ENCODE measurements at regions not wholly inside any gene's neighbourhood (a gene's known extent, or its start where the extent isn't known, plus 50 kb on each side); places are given as distances from the start of the nearest gene placed in this dataset.
"Not testable (repeated sequence)": the region's sequence is repeated elsewhere in the genome, so short reads cannot be mapped to it uniquely, and the experiment has no call there.

GRCh38 chr11:129750343-129751292, 65.0 kb upstream of the TMEM45B start:
- in situ Hi-C loops (cut with MboI; ENCODE audit: low sequenced_read_pairs) = no loop called here

GRCh38 chr11:129751511-129751910, 64.1 kb upstream of the TMEM45B start:
- in situ Hi-C loops (cut with MboI; ENCODE audit: low sequenced_read_pairs) = no loop called here

- in situ Hi-C loops (cut with MboI; ENCODE audit: low sequenced_read_pairs) = not testable (repeated sequence)
These were observed 52.1 kb upstream of the TMEM45B start for GRCh38 chr11:129763569-129763968.

- in situ Hi-C loops (cut with MboI; ENCODE audit: low sequenced_read_pairs) = not testable (repeated sequence)
These were observed 51.4 kb upstream of the TMEM45B start for GRCh38 chr11:129764204-129764603.

All from HL-60/S4 treated with retinoic acid at 250 ng/mL for 4 days and 3 days (cell line).